ENCODE measurements at regions not wholly inside any gene's neighbourhood (a gene's known extent, or its start where the extent isn't known, plus 50 kb on each side); places are given as distances from the start of the nearest gene placed in this dataset.

DNA sequence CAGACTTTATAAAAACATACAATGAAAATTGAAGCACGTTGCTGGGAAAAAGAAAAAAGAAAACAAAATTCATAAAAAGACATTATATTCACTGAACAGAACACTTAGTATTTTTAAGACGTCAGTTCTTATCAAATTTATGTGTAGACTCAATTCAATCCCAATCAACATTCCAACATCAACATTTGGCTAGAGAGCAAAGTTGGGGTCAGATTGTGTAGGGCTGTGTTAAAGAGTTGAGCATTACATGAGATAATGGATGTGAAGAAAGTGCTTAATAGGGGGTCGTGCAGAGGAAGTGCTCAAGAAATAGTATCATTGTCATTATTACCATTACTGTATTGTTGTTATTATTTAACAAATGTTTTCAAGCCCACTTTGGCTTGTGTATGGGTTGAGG, 154.1 kb upstream of the TNP1 start (continued):
- TF ChIP-seq, protein P1, sequence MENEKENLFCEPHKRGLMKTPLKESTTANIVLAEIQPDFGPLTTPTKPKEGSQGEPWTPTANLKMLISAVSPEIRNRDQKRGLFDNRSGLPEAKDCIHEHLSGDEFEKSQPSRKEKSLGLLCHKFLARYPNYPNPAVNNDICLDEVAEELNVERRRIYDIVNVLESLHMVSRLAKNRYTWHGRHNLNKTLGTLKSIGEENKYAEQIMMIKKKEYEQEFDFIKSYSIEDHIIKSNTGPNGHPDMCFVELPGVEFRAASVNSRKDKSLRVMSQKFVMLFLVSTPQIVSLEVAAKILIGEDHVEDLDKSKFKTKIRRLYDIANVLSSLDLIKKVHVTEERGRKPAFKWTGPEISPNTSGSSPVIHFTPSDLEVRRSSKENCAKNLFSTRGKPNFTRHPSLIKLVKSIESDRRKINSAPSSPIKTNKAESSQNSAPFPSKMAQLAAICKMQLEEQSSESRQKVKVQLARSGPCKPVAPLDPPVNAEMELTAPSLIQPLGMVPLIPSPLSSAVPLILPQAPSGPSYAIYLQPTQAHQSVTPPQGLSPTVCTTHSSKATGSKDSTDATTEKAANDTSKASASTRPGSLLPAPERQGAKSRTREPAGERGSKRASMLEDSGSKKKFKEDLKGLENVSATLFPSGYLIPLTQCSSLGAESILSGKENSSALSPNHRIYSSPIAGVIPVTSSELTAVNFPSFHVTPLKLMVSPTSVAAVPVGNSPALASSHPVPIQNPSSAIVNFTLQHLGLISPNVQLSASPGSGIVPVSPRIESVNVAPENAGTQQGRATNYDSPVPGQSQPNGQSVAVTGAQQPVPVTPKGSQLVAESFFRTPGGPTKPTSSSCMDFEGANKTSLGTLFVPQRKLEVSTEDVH (IDR thresholded peaks at IDR 0.05; ENCODE audit: low read depth, partially characterized antibody): no peak
- TF ChIP-seq RAD51 (IDR thresholded peaks at IDR 0.05) (no peak), ASH2L (IDR thresholded peaks at IDR 0.05; ENCODE audit: borderline replicate concordance, low read depth) (no peak), ZNF217 (IDR thresholded peaks at IDR 0.05) (no peak), BACH1 (IDR thresholded peaks at IDR 0.05; ENCODE audit: borderline replicate concordance) (no peak), SMC3 (IDR thresholded peaks at IDR 0.05; ENCODE audit: borderline replicate concordance, low read length) (no peak), PBX3 (IDR thresholded peaks at IDR 0.05; ENCODE audit: insufficient replicate concordance, low read depth, low read length) (no peak)
- TF ChIP-seq, protein P2, sequence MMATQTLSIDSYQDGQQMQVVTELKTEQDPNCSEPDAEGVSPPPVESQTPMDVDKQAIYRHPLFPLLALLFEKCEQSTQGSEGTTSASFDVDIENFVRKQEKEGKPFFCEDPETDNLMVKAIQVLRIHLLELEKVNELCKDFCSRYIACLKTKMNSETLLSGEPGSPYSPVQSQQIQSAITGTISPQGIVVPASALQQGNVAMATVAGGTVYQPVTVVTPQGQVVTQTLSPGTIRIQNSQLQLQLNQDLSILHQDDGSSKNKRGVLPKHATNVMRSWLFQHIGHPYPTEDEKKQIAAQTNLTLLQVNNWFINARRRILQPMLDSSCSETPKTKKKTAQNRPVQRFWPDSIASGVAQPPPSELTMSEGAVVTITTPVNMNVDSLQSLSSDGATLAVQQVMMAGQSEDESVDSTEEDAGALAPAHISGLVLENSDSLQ (IDR thresholded peaks at IDR 0.05): no peak
- TF ChIP-seq, protein P3, sequence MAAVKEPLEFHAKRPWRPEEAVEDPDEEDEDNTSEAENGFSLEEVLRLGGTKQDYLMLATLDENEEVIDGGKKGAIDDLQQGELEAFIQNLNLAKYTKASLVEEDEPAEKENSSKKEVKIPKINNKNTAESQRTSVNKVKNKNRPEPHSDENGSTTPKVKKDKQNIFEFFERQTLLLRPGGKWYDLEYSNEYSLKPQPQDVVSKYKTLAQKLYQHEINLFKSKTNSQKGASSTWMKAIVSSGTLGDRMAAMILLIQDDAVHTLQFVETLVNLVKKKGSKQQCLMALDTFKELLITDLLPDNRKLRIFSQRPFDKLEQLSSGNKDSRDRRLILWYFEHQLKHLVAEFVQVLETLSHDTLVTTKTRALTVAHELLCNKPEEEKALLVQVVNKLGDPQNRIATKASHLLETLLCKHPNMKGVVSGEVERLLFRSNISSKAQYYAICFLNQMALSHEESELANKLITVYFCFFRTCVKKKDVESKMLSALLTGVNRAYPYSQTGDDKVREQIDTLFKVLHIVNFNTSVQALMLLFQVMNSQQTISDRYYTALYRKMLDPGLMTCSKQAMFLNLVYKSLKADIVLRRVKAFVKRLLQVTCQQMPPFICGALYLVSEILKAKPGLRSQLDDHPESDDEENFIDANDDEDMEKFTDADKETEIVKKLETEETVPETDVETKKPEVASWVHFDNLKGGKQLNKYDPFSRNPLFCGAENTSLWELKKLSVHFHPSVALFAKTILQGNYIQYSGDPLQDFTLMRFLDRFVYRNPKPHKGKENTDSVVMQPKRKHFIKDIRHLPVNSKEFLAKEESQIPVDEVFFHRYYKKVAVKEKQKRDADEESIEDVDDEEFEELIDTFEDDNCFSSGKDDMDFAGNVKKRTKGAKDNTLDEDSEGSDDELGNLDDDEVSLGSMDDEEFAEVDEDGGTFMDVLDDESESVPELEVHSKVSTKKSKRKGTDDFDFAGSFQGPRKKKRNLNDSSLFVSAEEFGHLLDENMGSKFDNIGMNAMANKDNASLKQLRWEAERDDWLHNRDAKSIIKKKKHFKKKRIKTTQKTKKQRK (IDR thresholded peaks at IDR 0.05; ENCODE audit: low read depth, low read length): no peak

All from GM12878 (cell line).